HG03439 (cell line): ENCODE measurements at regions not wholly inside any gene's neighbourhood (a gene's known extent, or its start where the extent isn't known, plus 50 kb on each side); places are given as distances from the start of the nearest gene placed in this dataset.
"Not testable (repeated sequence)": the region's sequence is repeated elsewhere in the genome, so short reads cannot be mapped to it uniquely, and the experiment has no call there.

Source experiments
- ATAC-seq: cut with Tn5 transposase; IDR thresholded peaks from one replicate; pipeline ENCODE4 v1.9.1; 2021; ENCODE audit warnings: mild to moderate bottlenecking, moderate library complexity; ENCODE audit not compliant: unreplicated experiment

GRCh38 chr6:20263059-20263458 lies 50.8 kb upstream of the MBOAT1 start:
- ATAC-seq, result no peak

- no peak for ATAC-seq
These were observed 53.6 kb upstream of the MBOAT1 start for GRCh38 chr6:20265842-20266241.

- ATAC-seq, result no peak
These were observed 54.8 kb upstream of the MBOAT1 start for GRCh38 chr6:20266851-20267608.

GRCh38 chr6:20269181-20269580 lies 56.9 kb upstream of the MBOAT1 start:
- no peak for ATAC-seq

GRCh38 chr6:20271818-20272217 lies 59.5 kb upstream of the MBOAT1 start:
- ATAC-seq, result no peak

- ATAC-seq, result no peak
These were observed 61.9 kb upstream of the MBOAT1 start for GRCh38 chr6:20274137-20274536.

GRCh38 chr6:20275837-20276236 lies 63.6 kb upstream of the MBOAT1 start:
- not testable (repeated sequence) for ATAC-seq

- ATAC-seq, result not testable (repeated sequence)
These were observed 65.5 kb upstream of the MBOAT1 start for GRCh38 chr6:20277724-20278123.

GRCh38 chr6:20279051-20279450 lies 66.8 kb upstream of the MBOAT1 start:
- ATAC-seq, result no peak

- ATAC-seq, result no peak
These were observed 67.5 kb upstream of the MBOAT1 start for GRCh38 chr6:20279608-20280287.

GRCh38 chr6:20280288-20280621 lies 68.0 kb upstream of the MBOAT1 start:
- no peak for ATAC-seq

GRCh38 chr6:20284672-20285071 lies 72.4 kb upstream of the MBOAT1 start:
- no peak for ATAC-seq

- ATAC-seq, result no peak
These were observed 74.8 kb upstream of the MBOAT1 start for GRCh38 chr6:20286968-20287565.

GRCh38 chr6:20291764-20292580 lies 79.7 kb upstream of the MBOAT1 start:
- ATAC-seq, result peak; percentile 89

- ATAC-seq, result no peak
These were observed 80.6 kb upstream of the MBOAT1 start for GRCh38 chr6:20292905-20293304.

- ATAC-seq, result no peak
These were observed 89.0 kb upstream of the MBOAT1 start for GRCh38 chr6:20301256-20301655.

GRCh38 chr6:20302168-20302567 lies 89.9 kb upstream of the MBOAT1 start:
- ATAC-seq, result no peak

GRCh38 chr6:20302702-20303251 lies 90.5 kb upstream of the MBOAT1 start:
- ATAC-seq, result no peak

GRCh38 chr6:20306491-20306890 lies 94.2 kb upstream of the MBOAT1 start:
- ATAC-seq, result no peak

- no peak for ATAC-seq
These were observed 92.5 kb upstream of the E2F3 start for GRCh38 chr6:20309186-20309585.

- no peak for ATAC-seq
These were observed 91.5 kb upstream of the E2F3 start for GRCh38 chr6:20310185-20310584.
